GM19351 (cell line): ENCODE measurements at regions not wholly inside any gene's neighbourhood (a gene's known extent, or its start where the extent isn't known, plus 50 kb on each side); places are given as distances from the start of the nearest gene placed in this dataset.

Experiments
- ATAC-seq: cut with Tn5 transposase; IDR thresholded peaks from one replicate; pipeline ENCODE4 v1.9.1; 2021; ENCODE audit warnings: mild to moderate bottlenecking, moderate library complexity; ENCODE audit not compliant: unreplicated experiment

- no peak for ATAC-seq
Measured at GRCh38 chr7:22589641-22590201, 89.7 kb upstream of the STEAP1B start.

- ATAC-seq, result no peak
Measured at GRCh38 chr7:22588351-22588750, 88.4 kb upstream of the STEAP1B start.

GRCh38 chr7:22587322-22587721 is 87.3 kb upstream of the STEAP1B start:
- ATAC-seq, result no peak

DNA sequence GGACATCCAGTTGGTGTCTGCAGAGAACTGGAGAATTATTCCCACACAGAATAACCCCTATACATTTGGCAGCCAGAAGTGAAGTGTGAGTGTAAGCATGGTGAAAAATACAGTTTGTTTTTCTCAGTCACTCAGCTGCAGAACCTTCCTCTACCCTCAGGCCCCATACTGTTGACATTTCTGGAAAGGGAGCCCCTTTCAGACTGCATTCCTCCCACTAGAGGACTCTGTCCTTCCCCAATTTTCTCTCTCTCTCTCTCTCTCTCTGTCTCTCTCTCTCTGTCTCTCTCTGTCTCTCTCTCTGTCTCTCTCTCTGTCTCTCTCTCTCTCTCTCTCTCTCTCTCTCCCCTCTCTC is 86.8 kb upstream of the STEAP1B start:
- no peak for ATAC-seq

DNA sequence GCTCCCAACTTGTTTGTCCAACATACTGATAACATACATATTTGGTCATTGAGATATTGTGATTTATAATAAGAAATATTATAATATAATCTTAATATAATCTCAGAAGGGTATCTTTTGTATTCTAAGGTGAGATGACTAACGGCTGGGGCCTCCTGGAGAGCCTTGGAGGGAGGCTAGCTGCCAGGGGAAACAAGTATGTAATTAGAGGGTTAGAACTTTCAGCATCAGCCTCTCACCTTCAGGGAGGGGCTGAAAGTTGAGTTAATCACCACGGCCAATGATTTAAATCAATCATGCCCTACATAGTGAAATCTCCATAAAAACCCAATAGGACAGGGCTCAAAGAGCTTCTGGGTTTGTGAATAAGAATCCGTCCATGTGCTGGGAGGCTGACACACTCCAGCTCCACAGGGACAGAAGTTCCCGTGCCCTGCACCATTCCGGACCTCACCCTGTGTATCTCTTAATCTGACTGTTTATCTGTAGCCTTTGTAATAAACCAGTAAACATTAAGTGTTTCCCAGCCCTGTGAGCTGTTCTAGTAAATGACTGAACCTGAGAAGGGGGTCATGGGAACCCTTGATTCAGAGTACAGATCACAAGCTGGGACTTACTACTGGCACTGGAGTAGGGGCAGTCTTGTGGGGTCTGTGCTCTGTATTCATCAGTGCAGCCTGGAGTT is 86.3 kb upstream of the STEAP1B start:
- no peak for ATAC-seq

- ATAC-seq, result peak; percentile 84
Measured at GRCh38 chr7:22584179-22584578, 84.2 kb upstream of the STEAP1B start.

- no peak for ATAC-seq
Measured at GRCh38 chr7:22582863-22583622, 83.1 kb upstream of the STEAP1B start.

GRCh38 chr7:22581099-22581498 is 81.1 kb upstream of the STEAP1B start:
- no peak for ATAC-seq

DNA sequence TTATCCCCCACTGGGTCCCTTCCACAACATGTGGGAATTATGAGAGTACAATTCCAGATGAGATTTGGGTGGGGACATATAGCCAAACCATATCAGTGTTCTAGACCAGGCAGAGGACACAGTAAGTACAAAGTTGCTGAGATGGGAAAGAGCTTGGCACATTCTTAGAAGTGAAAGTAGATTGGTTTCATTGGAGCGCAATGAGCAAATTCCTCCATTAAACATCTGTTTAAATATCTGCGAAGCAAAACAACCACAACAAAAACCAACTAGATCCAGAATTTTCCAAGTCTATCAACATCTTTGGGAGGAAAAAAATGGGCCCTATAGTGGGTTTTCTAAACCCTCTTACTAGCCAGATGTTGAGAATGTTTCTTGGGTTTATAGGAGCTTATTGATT is 80.0 kb upstream of the STEAP1B start:
- ATAC-seq, result no peak

DNA sequence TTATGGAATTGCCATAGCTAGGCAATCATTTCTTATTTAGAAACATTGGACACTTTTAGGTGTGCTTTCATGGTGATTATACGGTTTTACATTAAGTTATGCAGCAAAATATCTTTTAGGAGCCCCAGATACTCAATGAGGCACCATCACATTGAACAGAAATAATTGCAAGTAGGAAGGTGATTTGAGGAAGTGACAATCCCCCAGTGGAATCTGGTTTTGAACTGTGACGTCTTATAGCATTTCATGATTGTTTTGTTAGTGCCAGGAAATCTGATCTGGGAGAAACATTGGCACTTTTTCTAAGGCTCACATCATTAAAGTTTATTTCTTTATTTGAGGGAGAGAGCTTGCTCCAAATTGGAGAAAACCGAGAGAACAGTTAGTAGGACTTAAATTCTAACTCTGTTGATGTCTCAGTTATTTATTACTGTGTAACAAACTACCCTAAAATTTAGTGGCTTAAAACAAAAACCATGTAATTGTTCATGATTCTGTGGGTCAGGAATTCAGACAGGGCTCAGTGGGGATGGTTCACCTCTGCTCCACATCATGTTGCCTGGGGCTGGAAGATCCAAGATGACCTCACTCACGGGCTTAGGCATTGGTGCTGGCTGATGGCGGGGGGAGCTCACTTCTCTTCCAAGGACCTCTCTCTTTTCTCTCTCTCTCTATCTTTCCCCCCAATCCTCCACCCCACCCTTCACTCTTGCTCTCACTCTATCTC is 78.2 kb upstream of the STEAP1B start:
- no peak for ATAC-seq

DNA sequence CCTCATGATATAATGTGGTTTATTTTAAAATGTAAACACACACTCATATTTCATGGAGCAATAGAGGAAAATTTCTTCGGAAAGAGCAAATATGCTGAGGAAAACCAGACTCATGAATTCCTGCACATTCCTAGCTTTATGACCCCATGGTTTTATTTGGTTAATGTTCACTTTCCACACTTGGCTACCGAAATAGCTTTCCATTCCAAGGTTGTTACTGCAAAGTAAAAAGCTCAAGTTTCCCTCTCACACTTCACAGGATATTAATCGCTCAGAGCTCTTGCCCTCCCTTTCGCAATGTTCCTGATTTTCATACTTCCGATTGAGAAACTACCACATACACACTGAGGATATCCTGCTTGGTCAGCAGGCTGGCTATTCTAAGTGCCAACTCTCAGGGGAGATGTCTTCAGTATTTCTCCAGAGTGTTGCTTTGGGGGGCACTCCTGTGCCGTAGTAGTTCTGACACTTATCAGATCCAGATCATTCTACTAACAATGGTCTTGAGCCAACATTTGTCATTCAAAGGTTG is 77.5 kb upstream of the STEAP1B start:
- no peak for ATAC-seq

DNA sequence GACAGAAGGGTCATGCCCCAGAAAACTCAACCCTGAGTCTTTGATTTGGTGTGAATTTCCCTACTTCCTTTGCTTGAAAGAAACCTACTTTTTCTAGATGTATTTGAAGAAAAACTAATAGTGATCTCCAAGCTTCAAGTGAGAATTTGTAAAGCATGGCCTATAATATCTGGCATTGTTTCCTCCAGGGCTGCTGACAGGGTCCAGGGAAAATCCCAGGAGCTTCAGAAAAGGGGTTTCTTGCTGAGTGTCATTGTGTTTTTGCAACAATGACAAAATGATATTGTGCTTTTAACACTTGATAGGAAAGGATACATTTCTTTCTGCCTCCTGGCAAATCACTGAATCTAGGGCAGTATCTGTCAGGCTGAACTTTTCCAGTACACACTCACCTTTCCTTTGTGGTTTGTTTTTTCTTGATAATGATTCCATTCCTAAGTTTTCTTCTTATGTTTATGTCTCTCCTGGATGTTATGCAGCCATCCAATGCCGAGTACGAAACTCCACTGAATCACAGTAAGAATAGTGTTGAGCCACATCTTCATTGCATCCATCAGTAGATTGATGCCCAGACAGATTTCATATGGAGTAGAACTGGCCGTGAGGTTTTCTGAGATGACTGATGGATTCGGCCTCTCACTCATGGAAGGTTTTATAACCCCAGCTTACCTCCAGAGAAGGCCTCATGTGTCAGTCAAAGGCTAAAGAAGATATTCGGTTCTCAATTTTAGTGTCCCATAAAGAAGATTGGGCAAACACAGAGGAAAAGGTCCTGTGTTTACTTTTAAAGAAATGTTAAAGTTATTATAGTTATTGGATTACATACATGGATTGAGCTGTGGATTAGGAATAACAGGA is 76.9 kb upstream of the STEAP1B start:
- ATAC-seq, result no peak

DNA sequence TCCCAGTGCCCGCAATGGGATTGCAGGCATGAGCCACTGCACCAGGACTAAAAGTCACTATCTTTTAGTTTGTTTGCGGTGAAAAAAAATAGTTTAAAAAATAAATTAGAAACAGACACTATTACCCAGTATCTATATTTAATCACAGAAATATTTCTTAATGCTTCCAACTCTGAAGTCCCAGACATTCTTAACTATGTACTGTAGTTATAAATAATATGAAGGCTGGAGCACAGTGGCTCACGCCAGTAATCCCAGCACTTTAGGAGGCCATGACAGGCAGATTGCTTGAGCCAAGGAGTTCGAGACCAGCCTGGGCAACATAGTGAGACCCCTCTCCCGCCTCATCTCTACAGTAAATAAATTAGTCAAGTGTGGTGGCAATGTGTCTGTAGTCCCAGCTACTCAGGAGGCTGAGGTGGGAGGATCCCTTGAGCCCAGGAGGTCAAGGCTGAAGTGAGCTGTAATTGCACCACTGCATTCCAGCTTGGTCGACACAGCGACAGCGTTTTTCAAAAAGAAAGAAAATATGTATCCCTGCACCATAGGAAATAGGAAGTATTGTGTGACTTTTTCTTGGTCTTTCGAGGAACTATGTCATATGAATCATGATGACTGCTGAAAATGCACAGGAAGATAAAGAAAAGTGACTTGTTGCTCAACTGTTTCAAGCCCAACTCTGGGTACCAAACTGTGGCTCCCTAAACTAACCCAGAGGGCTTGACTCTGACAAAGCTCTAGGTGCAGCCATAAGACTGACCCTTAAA is 74.9 kb upstream of the STEAP1B start:
- no peak for ATAC-seq

DNA sequence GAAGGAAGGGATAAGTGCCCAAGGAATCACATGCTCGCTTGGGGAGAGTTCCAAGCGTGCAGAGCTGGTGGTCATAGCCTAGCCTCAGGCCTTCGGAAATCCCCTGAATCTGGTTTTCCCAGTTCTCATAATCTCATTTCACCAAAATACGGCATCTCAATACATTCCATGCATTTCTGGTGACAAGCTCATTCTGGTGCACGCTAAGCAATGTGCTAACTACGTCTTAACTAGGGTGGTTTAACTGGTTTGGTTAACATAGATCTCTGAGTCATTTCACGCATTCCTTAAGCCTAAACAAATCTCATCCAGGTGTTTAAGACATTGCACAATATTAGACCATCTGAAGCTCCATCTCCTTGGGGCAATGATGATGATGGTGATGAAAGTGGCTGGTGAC is 72.9 kb upstream of the STEAP1B start:
- no peak for ATAC-seq

GRCh38 chr7:22572292-22572691 is 72.3 kb upstream of the STEAP1B start:
- ATAC-seq, result no peak

DNA sequence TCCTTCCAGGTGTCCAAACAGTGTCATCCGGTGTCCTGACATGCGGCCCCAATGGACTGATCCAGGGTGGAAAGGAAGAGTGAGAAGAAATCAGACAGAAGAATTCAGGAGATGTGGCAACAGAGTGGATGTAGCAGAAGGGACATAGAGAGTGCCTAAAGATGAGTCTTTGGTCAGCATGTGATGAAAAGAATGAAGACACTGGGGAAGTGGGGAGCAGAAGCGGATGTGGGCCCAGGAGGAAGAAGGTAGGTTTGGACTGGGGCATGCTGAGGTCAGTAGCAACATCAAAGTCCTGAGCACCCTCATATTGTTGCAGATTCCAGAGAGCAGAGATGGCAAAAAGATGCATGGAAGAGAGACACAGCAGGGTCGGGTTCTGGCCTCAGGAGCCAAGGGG is 71.8 kb upstream of the STEAP1B start:
- no peak for ATAC-seq

GRCh38 chr7:22569586-22570321 is 69.8 kb upstream of the STEAP1B start:
- ATAC-seq, result no peak

GRCh38 chr7:22566592-22566991 is 66.6 kb upstream of the STEAP1B start:
- no peak for ATAC-seq

- ATAC-seq, result no peak
Measured at GRCh38 chr7:22566176-22566575, 66.2 kb upstream of the STEAP1B start.
